CD4-positive, alpha-beta T cell treated with Interleukin-21 for 1 hour (primary cell): ENCODE measurements at regions not wholly inside any gene's neighbourhood (a gene's known extent, or its start where the extent isn't known, plus 50 kb on each side); places are given as distances from the start of the nearest gene placed in this dataset.
"Not testable (repeated sequence)": the region's sequence is repeated elsewhere in the genome, so short reads cannot be mapped to it uniquely, and the experiment has no call there.

Source experiments
- DNase-seq: peaks from one replicate; pipeline ENCODE4 v3.0.0-alpha.2; 2020

DNA sequence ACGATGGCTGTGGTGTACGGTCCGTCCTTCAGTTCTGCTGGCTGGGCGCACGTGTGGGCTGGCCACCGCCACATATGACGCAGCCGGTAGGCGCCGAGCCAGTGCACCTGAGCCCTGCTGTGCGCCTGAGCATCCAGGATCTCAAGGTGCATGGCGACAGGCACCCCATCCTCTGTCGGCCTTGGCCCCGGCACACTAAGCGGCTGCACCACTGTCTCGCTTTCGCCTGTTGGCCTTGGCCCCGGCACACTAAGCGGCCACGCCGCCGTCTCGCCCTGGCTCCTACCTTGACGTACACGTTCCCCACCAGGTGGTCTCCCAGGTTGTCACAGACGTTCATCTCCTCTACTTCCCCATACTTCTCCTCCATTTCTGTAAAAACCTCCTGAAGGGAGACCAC is 4034.6 kb upstream of the TPTE start:
- DNase-seq: not testable (repeated sequence)

DNA sequence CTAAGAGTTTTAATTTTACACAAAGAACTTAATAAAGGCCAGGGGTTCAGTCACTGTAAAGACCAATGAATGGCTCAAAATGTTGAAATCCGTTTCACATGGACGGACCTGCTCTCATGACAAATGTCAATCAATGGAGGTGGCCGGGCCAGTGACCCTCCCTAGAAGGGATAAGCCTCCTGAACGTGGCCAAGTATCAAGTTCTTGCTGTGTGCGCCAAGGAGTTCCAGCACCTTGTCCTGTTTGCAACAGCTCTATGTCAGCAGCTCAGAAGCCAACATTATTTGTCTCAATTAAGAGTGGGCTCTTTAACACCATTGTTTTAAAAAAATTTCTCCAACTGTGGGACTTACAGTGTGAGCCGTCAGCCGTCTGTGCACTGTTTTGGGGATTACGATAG is 4028.7 kb upstream of the TPTE start:
- not testable (repeated sequence) for DNase-seq

DNA sequence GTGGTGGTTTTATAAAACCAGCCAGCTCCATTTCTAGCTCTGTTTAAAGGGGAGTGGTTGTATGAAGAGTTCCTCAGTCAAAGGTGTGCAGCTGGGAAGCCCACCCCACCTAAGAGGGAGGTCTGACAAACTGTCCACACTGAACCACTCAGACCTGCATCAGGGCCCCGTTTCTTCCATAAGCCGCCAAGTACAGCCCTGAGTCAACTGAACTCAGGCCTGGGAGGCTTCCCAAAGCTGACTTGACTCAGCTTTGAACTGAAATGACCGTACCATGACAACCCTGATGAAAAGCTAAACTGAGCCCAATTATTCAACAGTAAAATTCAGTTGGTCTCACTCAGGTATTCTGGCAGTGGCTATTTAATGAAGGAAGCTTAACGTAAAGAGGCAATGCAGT is 4027.4 kb upstream of the TPTE start:
- not testable (repeated sequence) for DNase-seq

DNA sequence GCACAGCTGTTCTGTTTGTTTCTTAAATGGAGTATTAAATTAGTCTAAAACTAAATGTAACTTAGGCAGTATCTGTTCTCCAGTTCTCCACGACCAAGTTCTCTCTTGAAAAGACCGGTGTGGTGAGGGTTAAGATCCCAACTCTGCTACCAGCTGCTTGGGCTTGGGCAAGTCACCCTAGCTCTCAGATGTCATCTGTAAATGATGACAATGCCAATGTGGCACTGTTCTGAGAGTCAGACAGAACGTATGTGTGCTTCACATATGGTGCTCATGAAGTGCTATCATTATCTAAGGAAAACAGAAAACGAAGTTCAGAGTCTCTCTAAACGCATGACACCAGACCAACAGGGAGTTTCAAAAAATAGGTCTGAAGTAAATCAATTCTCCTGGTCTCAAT is 4025.0 kb upstream of the TPTE start:
- DNase-seq: not testable (repeated sequence)

DNA sequence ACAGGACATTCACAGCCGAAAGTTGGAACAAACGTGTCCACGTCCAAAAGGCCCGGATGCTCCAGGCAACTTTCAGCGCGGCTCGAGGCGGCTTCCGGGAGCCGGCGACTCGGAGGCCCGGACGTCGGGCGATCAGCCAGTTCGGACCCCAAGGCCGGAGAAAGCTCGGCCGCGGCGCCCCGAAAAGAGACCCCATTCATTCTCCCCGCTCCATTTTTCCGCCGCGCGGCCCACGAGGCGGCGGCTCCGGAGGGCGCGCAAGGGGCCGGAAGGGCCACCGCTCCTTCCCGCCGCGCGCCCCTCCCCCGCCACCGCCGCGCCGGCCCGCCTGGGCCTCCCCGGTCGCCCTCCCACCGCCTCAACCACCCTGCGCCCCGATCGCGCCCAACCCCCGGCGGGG is 4022.7 kb upstream of the TPTE start:
- DNase-seq: peak; percentile 20

DNA sequence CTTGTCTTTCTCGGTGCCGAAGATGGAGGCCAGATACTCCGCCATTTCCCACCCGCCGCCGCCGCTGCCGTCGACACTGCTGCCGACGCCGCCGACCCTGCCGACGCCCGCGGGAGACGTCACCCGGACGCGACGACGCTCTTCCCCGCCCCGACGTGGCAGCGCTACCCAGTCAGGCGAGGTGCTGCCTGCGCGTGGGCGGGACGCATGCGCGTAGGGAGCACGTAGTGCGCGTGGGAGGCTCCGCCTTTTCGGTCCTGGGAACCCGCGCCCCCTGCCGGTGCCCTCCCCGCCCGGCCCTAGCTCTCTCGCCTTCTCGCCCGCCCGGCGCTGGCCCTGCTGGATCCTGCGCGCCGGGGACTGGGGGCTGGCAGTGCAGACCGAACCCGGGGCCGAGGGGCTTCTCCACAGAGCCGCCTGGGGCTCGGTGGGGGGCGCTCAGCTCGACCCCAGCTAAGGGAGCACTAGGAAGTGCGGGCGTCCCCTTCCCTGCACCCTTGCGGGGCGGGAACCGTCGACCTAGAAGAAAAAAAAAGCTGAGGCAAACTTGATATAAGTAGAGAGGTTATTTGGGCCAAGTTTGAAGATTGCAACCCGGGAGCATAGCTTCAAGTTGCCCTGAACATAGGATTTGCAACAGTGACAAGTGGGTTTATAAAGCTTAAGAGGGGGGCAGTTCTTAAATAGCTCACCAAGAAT is 4022.1 kb upstream of the TPTE start:
- DNase-seq: peak; percentile 77

DNA sequence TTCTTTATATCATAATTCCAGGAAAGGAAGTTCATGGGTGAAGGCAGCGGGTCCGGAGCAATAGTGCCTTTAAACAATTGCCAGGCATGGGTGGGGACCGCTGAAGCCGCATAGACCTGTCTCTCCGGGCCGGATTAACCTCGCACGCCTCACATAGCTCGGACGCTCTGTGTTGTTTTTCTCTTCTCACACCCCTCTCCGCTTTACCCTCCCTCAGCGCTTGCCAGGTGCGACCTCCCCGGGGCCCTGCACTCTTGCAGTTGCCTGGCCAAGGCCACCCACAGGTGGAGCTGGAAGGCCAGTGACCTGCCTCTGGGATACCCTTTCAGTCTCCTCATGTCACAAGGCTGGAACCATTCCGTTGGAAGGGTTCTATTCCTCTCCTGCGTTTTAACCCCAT is 4021.5 kb upstream of the TPTE start:
- DNase-seq: not testable (repeated sequence)

DNA sequence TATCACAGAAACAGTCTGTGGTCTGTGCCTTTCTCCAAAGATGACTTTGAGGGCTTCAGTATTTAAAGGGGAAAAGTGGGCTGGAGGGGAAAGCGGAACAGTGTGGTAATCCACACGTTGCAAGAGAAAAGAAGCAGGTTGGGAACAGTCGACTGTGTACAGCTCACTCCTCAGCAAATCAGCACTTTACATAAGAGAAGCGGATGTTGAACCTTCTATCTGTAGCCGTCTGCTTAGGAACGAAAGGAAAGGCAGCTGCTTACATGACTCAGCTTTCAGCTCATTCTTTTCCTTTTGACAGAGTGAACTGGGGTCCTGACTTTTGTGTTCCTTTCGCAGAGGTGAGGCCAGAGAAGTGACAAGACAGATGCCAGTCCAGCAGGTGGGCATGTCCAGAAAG is 4020.7 kb upstream of the TPTE start:
- DNase-seq: not testable (repeated sequence)

DNA sequence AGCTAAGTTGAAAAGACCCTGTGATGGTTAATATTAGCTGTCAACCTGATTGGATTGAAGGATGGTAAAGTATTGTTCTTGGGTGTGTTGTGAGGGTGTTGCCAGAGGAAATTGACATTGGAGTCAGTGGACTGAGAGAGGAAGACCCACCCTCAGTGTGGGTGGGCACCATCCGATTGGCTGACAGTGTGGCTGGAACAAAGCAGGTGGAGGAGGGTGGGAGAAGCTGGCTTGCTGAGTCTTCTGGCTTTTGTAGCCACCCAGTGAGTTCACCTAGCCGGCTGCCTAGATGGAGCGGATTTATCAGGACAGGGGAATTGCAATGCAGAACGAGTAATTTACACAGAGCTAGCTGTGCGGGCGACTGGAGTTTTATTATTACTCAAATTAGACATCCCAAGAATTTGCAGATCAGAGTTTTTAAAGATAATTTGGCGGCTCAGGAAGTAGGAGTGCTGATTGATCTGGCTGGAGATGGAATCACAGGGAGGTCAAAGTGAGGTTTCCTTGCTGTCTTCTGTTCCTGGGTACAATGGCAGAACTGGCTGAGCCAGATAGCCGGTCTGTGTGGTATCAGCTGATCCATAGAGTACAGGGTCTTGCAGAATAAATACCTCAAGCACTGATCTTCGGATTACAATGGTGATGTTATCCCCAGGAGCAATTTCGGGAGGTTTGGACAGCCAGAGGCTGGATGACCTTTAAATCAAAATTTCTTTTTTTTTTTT is 4015.1 kb upstream of the TPTE start:
- not testable (repeated sequence) for DNase-seq

DNA sequence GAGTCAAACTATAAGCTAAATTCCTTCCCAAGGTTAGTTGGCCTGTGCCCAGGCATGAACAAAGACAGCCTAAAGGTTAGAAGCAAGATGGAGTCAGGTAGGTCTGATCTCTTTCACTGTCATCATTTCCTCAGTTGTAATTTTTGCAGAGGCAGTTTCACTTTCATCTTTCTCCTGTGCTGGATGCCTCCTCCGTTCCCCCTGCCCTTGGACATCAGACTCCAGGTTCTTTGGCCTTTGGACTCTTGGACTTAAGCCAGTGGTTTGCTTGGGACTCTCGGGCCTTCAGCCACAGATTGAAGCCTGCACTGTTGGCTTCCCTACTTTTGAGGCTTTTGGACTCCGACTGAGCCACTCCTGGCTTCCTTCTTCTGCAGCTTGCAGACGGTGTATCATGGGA is 4013.8 kb upstream of the TPTE start:
- not testable (repeated sequence) for DNase-seq

DNA sequence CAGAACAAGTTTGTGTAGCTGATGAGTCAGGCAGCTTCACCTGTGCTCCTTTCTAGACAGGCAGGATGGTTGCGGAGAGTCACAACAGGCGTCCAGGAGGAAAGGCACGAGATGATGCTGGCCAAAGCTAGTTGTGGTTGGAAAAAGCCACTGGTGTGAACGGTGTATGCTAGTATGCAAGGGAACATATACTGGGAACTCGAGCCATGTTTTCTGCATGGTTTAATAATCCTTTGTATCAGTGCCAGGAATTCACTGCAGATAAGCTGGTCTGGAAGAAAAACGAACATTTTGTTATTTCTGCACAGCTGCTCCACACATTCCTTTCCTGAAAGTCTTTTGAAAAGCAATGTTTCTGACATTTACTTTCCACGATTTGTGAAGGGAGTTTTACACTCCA is 3999.6 kb upstream of the TPTE start:
- DNase-seq: not testable (repeated sequence)

DNA sequence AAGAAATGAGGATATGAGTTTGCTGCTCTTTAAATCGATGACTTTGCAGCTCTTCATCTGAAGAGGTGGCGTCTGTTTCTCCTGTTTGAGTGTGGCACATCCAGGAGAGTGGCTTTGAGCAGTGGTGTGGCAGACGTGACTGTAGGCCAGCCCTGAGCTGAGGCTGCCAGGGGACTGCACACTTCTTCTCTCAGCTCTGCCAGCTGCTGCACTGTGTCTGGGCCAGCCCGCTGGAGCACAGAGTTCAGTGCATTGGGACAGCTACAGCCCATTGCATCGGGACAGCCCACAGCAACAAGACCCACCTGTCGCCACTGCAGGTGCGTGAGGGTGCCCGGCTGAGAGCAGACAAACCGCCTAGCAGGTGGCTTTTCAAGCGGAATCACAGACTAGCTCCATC is 3995.2 kb upstream of the TPTE start:
- DNase-seq: not testable (repeated sequence)

DNA sequence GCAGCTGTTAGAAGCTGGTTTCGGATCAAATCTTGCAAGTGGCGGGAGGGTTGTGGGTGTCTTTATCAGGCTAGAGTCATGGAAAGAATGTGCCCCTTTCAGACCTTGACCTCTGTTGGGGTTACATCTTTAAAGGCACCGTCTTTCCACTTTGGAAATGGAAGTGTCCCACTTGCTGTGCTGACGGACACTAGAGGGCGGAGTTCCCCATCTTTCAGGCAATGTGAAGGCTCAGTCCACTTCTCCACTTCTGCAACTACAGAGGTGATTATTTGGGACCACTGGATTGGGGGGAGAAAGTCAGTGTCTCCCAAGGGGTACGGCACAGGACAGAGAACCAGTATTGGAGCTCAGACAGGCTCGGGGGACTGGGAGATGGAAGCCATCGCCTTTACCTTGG is 3990.7 kb upstream of the TPTE start:
- not testable (repeated sequence) for DNase-seq

DNA sequence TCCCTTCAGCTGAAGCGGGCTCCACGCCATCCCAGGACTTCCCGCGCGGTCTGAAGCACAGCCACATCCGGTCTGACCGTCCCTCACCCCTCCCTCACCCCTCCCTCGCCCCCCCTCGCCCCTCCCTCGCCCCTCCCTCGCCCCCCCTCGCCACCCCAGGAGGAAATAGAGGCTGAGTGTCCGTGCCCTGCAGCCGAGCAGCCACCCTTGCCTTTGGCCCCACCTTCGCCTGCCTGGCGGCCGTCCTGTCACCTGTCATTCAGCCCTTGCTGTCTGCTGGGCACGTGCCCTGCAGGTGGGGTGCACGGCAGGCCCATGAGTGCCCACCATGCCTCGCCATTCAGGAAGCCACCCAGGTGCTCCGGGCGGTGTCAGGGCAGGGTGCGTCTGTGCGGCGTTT is 3988.1 kb upstream of the TPTE start:
- not testable (repeated sequence) for DNase-seq

DNA sequence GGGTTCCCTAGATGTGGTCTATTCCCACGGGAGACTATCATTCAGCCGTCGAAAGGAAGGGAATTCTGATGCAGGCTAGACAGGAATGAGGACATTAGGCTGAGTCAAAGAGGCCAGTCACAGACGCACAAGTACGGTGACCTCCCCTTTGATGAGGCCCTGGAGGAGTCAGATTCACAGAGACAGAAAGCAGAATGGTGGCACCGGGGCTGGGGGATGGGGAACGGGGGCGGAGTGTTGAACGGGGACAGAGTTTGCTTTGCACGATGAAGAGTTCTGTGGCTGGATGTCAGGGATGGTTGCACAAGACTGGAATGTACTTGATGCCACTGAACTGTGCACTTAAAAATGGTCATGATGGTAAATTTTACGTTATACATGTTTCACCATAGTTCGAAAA is 3983.1 kb upstream of the TPTE start:
- not testable (repeated sequence) for DNase-seq

DNA sequence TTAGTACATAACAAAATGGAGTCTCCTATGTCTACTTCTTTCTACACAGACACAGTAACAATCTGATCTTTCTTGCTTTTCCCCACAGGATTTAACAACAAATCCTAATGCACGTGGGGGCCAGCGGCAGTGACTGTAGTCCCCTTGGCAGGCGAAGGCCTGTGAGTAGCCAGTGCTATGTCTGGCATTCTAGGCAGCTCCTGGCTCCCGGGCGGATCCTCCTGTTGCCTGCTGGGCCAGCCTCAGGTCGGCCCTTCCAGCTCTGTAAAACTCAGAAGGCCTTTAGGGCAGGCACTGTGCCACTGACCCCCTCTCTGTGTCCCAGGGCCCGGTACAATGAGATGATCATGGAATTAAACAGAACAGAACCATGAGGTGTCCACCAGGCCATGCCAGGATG is 3981.7 kb upstream of the TPTE start:
- DNase-seq: not testable (repeated sequence)

DNA sequence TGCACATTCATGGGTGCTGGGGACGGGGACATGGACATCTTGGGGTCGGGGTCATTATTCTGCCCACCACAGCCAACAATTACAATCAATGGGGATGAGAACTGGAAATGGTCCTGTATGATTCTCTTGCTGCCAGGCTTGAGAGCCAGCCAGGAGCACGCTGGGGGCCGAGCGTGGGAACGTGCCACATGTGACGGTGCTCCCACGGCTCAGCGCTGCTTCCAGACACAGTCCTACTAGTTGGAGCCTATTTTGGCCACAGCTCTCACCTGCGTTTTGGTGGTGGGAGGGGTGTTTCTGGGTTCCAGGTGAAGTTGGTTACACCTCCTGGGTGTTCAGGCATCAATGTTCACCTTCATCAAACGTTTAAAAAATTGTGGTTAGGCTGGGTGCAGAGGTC is 3980.3 kb upstream of the TPTE start:
- DNase-seq: not testable (repeated sequence)

DNA sequence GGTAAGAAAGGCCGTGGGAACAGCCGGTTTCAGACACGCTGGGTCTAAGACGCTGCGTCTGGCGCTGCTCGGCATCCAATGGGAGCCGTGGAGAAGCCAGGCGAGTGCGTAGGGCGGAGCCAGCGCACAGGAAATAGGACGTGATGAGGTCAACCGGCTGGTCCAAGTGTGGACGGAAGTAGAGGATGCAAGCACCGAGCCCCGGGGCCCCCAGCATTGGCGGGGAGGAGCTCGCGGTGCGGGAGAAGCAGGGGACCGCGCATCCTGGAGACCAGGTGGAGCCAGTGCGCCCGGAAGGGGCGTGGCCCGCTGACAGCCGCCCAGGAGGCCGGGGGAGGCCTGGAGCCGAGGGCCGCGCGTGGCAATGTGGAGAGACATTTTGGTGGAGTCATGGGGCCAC is 3976.1 kb upstream of the TPTE start:
- DNase-seq: not testable (repeated sequence)

DNA sequence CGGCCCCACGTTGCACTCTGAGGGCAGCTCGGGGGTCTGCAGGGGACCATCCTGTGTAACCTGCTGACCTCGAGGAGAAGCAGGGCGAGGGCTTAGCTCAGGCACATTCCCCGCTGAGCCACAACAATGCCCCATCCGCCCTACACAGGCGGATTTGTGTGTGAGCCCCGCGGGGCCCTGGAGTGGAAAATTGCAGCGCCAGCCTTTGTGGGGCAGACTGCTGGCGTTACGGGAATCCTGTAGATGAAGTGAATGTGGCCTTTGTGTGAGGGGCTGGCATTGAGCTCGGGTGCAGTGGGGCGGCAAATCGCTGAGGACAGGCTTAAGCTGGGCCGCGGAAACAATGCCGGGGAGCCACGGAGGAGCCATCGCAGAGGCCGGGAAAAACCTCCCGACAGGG is 3970.3 kb upstream of the TPTE start:
- DNase-seq: not testable (repeated sequence)

DNA sequence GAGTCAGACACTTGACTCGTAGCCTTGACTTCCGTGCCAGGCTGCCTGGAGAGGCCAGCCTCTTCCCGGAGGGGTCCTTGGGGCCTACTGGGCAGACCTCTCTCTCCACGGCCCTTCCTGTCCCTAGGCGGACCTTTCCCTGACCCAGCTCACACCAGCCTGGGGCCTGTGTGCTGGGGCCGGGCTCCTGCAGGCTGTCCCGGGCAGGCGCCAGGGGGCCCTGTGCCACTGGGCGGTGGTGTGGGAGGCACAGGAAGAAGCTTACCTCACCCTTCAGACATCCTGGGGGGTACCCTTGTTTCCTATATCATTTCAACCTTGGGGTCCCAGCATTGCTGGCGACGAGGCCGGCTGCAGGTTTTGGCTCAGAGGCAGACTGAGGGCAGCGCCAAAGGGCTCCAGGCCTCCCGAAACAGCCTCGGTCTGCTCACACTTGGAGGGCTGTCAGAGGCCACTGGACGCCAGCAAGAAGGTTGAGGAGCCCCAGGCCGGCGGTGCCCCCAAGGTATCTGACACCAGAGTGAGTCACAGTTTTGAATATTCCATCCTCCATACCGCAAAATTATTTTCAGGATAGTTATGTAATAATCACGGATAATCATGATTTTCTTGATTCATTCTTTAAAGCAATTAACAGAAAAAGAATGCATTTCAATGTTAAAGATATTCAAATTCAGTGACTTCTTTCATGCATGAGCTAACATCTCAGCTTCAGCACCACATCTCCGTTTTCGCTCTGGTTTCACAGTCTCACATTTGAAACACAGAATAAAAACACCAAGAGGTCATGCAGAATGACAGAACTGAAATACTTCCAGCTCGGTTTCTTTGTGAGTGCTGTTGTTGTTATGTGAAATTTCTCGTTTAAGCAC is 3967.6 kb upstream of the TPTE start:
- not testable (repeated sequence) for DNase-seq

DNA sequence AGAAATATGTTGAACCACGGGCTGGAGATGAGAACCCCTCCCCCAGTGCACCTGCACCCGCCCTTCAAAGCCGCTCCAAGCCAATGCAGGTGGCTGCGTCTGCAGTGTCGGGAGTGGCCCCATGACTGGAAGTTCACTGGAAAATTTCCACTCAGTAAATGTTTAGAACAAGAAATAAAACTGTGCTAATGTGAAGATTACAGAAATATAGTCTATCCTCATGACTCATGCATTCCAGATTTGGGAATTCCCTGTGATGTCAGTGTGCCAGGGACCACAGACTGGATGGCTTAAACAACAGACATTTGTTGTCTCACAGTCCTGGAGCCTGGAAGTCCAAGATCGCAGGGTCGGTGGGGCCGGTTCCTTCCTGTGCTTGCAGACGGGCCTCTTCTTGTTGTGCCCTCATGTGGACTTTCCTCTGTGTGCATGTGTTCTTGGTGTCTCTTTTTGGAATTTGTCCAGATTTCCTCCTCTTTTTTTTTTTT is 3967.0 kb upstream of the TPTE start:
- not testable (repeated sequence) for DNase-seq

DNA sequence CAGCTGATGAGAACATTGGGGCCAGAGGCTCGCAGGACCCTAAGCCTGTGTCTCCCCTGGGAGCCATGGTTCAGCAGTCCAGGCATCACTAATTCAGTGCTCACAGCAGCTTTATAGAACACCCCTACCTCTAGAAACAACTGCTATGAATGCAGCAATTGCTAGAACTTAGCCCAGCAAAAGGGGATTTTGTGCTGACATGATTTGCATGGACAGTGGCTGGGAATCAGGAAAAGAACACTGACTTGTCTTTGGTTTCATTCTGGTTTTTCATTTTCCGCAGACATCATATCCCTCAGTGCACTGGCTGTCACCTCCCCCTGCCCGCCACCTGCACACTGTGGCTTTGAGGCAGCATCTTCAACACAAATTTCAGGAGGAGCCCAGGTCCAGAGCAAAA is 3964.9 kb upstream of the TPTE start:
- not testable (repeated sequence) for DNase-seq

DNA sequence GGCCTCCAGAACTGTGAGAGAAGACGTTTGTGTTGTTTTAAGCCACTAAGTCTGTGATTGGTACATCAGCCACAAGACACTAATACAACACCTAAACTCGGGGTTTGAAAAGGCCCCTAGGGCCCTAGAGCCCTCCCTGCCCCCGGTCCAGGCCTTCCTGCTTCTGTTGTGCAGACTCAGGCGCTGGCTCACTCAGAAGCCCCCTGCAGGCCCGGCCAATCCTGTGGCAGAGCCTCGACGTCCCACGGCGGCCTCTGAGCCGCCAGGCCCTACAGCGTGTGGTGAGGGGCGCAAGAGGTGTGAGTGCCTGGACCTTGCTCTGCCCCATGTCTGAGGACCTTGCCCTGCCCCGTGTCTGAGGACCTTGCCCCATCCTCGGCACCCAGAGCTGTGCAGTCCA is 3964.0 kb upstream of the TPTE start:
- not testable (repeated sequence) for DNase-seq
